Esophagus (tissue), 2 donors: ENCODE measurements at regions not wholly inside any gene's neighbourhood (a gene's known extent, or its start where the extent isn't known, plus 50 kb on each side); places are given as distances from the start of the nearest gene placed in this dataset.
"Not testable (repeated sequence)": the region's sequence is repeated elsewhere in the genome, so short reads cannot be mapped to it uniquely, and the experiment has no call there.

Experiments used
- H3K27ac ChIP-seq, 2 donors: one replicate each; pipeline ENCODE4 v1.5.1; 2013; ENCODE audit warnings: low read depth in 2 of 2, mild to moderate bottlenecking in 2 of 2, inconsistent platforms in 1 of 2, low read length in 1 of 2, moderate library complexity in 1 of 2
- H3K27me3 ChIP-seq, 2 donors: one replicate each; pipeline ENCODE4 v1.6.1; 2013; ENCODE audit warnings: low read length in 2 of 2, control low read depth in 1 of 2, mild to moderate bottlenecking in 1 of 2; ENCODE audit not compliant: insufficient read depth in 2 of 2, control insufficient read depth in 1 of 2
- H3K36me3 ChIP-seq, 2 donors: one replicate each; pipeline ENCODE4 v1.6.1; 2013; ENCODE audit warnings: low read length in 1 of 2; ENCODE audit not compliant: control insufficient read depth in 2 of 2, insufficient read depth in 2 of 2
- H3K4me1 ChIP-seq, 2 donors: one replicate each; pipeline ENCODE4 v1.6.1; 2013; ENCODE audit warnings: low read length in 1 of 2; ENCODE audit not compliant: control insufficient read depth in 2 of 2, insufficient read depth in 2 of 2
- H3K4me3 ChIP-seq, 2 donors: one replicate each; pipeline ENCODE4 v1.5.1; 2013; ENCODE audit warnings: low read length in 2 of 2, mild to moderate bottlenecking in 2 of 2, low read depth in 1 of 2, moderate library complexity in 1 of 2
- H3K9me3 ChIP-seq, 2 donors: one replicate each; pipeline ENCODE4 v1.6.1; 2013; ENCODE audit warnings: mild to moderate bottlenecking in 2 of 2, low read depth in 1 of 2, low read length in 1 of 2, moderate library complexity in 1 of 2; ENCODE audit not compliant: control insufficient read depth in 2 of 2, insufficient read depth in 1 of 2
- WGBS, 2 donors: extraction: QIAGEN DNeasy Blood & Tissue Kit; methylation state at CpG; one replicate each; pipeline ENCODE4 v1.1.7; 2013; 5-methylcytosine and 5-hydroxymethylcytosine counted together
- donor health status: healthy with polysubstance abuse.
- donor health status: Bipolar disorder and iron deficiency.

GRCh38 chr14:81623771-81624396 lies 90.2 kb upstream of the SEL1L start:
- H3K27me3 ChIP-seq, H3K4me1 ChIP-seq, H3K27ac ChIP-seq, H3K9me3 ChIP-seq, H3K4me3 ChIP-seq, H3K36me3 ChIP-seq: not testable (repeated sequence)
- 92 to 96% methylated on average over 54 to 55 of the region's 55 CpGs for WGBS, 2 donors

- 6 to 7% methylated on average over 1 of the region's 1 CpG for WGBS, 2 donors
These were observed 91.7 kb upstream of the SEL1L start for GRCh38 chr14:81625343-81625742.

GRCh38 chr14:81632157-81632556 lies 98.5 kb upstream of the SEL1L start:
- H3K4me1 ChIP-seq, result no peaks in the 10 kb centered on the region
- no peak overlapping the region for H3K4me3 ChIP-seq
- no peaks in the 10 kb centered on the region for H3K9me3 ChIP-seq
- H3K27ac ChIP-seq, result no peak overlapping the region
- H3K27me3 ChIP-seq, result no peaks in the 10 kb centered on the region
- no peaks in the 10 kb centered on the region for H3K36me3 ChIP-seq

More at GRCh38 chr14:81625343-81625742, 91.7 kb upstream of the SEL1L start:
- H3K9me3 ChIP-seq, result no peaks in the 10 kb centered on the region
- no peak overlapping the region for H3K4me3 ChIP-seq
- no peak overlapping the region for H3K27ac ChIP-seq
- H3K36me3 ChIP-seq, result no peaks in the 10 kb centered on the region
- H3K4me1 ChIP-seq, result no peaks in the 10 kb centered on the region
- no peaks in the 10 kb centered on the region for H3K27me3 ChIP-seq

- H3K4me3 ChIP-seq, result no peak overlapping the region
- H3K9me3 ChIP-seq, result no peaks in the 10 kb centered on the region
- no peaks in the 10 kb centered on the region for H3K27me3 ChIP-seq
- H3K36me3 ChIP-seq, result no peaks in the 10 kb centered on the region
- no peaks in the 10 kb centered on the region for H3K4me1 ChIP-seq
- no peak overlapping the region for H3K27ac ChIP-seq
These were observed 99.8 kb upstream of the SEL1L start for GRCh38 chr14:81633496-81633895.

- H3K36me3 ChIP-seq, result no peaks in the 10 kb centered on the region
- H3K27ac ChIP-seq, result no peak overlapping the region
- peaks cover 0 to 2% of the 10 kb centered on the region in 2 donors for H3K9me3 ChIP-seq
- no peaks in the 10 kb centered on the region for H3K27me3 ChIP-seq
- 50 to 53% methylated on average over 1 of the region's 1 CpG for WGBS, 2 donors
- no peak overlapping the region for H3K4me3 ChIP-seq
- H3K4me1 ChIP-seq, result no peaks in the 10 kb centered on the region
These were observed 104.0 kb upstream of the SEL1L start for GRCh38 chr14:81637639-81638038.

- no peaks in the 10 kb centered on the region for H3K36me3 ChIP-seq
- H3K4me1 ChIP-seq, result no peaks in the 10 kb centered on the region
- 59 to 68% methylated on average over 3 of the region's 3 CpGs for WGBS, 2 donors
These were observed 105.1 kb upstream of the SEL1L start for GRCh38 chr14:81638656-81639280.

GRCh38 chr14:81653626-81654025 lies 120.0 kb upstream of the SEL1L start:
- Histone ChIP-seq H3K27ac (no peak overlapping the region), H3K27me3 (no peaks in the 10 kb centered on the region), H3K36me3 (no peaks in the 10 kb centered on the region), H3K4me1 (no peaks in the 10 kb centered on the region), H3K9me3 (no peaks in the 10 kb centered on the region), H3K4me3 (no peak overlapping the region)
- 61 to 70% methylated on average over 2 of the region's 2 CpGs for WGBS, 2 donors

More at GRCh38 chr14:81638656-81639280, 105.1 kb upstream of the SEL1L start:
- Histone ChIP-seq H3K27me3 (no peaks in the 10 kb centered on the region), H3K9me3 (peaks cover 0 to 2% of the 10 kb centered on the region in 2 donors), H3K4me3 (no peak overlapping the region), H3K27ac (no peak overlapping the region)

- Histone ChIP-seq H3K9me3 (no peaks in the 10 kb centered on the region), H3K27me3 (no peaks in the 10 kb centered on the region), H3K4me1 (no peaks in the 10 kb centered on the region), H3K36me3 (no peaks in the 10 kb centered on the region), H3K27ac (no peak overlapping the region), H3K4me3 (no peak overlapping the region)
- 66 to 67% methylated on average over 6 of the region's 6 CpGs for WGBS, 2 donors
These were observed 122.0 kb upstream of the SEL1L start for GRCh38 chr14:81655423-81656314.

GRCh38 chr14:81656811-81657210 lies 123.2 kb upstream of the SEL1L start:
- WGBS, 2 donors, result 35 to 43% methylated on average over 4 of the region's 4 CpGs
- Histone ChIP-seq H3K9me3 (no peaks in the 10 kb centered on the region), H3K27ac (no peak overlapping the region), H3K4me3 (no peak overlapping the region), H3K4me1 (no peaks in the 10 kb centered on the region), H3K27me3 (no peaks in the 10 kb centered on the region), H3K36me3 (no peaks in the 10 kb centered on the region)
